BLaER1 treated with 17β-estradiol and CSF1 and Interleukin-3, amounts not matched to agents 10 nM and 100 nM (cell line): ENCODE measurements at regions not wholly inside any gene's neighbourhood (a gene's known extent, or its start where the extent isn't known, plus 50 kb on each side); places are given as distances from the start of the nearest gene placed in this dataset.

ENCODE experiments used
- H3K27ac ChIP-seq, 11 experiments: shearing (Covaris generic); formaldehyde crosslinking; 2 replicates each; pipeline ENCODE4 v1.8.1; 2022
- H3K27me3 ChIP-seq, 11 experiments: shearing (Covaris generic); formaldehyde crosslinking; 2 replicates each; pipeline ENCODE4 v1.8.1; 2022
- H3K36me3 ChIP-seq, 11 experiments: shearing (Covaris generic); formaldehyde crosslinking; 2 replicates each; pipeline ENCODE4 v1.8.1; 2022
- H3K4me1 ChIP-seq, 10 experiments: shearing (Covaris generic); formaldehyde crosslinking; 2 replicates each; pipeline ENCODE4 v1.8.1; 2022
- H3K4me2 ChIP-seq, 11 experiments: shearing (Covaris generic); formaldehyde crosslinking; 2 replicates each; pipeline ENCODE4 v1.8.1; 2022
- H3K4me3 ChIP-seq, 10 experiments: shearing (Covaris generic); formaldehyde crosslinking; 2 replicates each; pipeline ENCODE4 v1.8.1; 2022
- H3K9ac ChIP-seq, 11 experiments: shearing (Covaris generic); formaldehyde crosslinking; 2 replicates each; pipeline ENCODE4 v1.8.1; 2022
- H3K9me3 ChIP-seq, 11 experiments: shearing (Covaris generic); formaldehyde crosslinking; replicated peaks in 1 of 11; 2 replicates each; pipeline ENCODE4 v1.8.1; 2022
- H4K20me1 ChIP-seq, 11 experiments: shearing (Covaris generic); formaldehyde crosslinking; 2 replicates each; pipeline ENCODE4 v1.8.1; 2022
- Cebpa-rat ChIP-seq, 11 experiments: shearing (Covaris generic); IDR thresholded peaks; 2 replicates each; pipeline ENCODE4 v1.8.1; 2022

GRCh38 chr17:6249732-6250131 is 179.6 kb downstream of the WSCD1 start:
- Histone ChIP-seq H4K20me1 (no peaks in the 10 kb centered on the region), H3K9ac (no peak overlapping the region), H3K4me2 (no peak overlapping the region), H3K9me3 (no peaks in the 10 kb centered on the region), H3K27ac (no peak overlapping the region), H3K4me1 (no peaks in the 10 kb centered on the region), H3K36me3 (no peaks in the 10 kb centered on the region), H3K27me3 (peaks cover 0 to 10% (median 0%) of the 10 kb centered on the region in 11 experiments; a peak in 2 of 22 replicates), H3K4me3 (no peak overlapping the region)
- no peak for TF ChIP-seq Cebpa-rat (IDR thresholded peaks at IDR 0.05)

GRCh38 chr17:6248061-6248460 is 177.9 kb downstream of the WSCD1 start:
- Histone ChIP-seq H3K36me3 (no peaks in the 10 kb centered on the region), H3K4me2 (no peak overlapping the region), H4K20me1 (peaks cover 0 to 10% (median 0%) of the 10 kb centered on the region in 11 experiments; a peak in 1 of 22 replicates), H3K9ac (no peak overlapping the region), H3K4me1 (no peaks in the 10 kb centered on the region), H3K27ac (no peak overlapping the region), H3K9me3 (no peaks in the 10 kb centered on the region), H3K27me3 (peaks cover 0 to 17% (median 0%) of the 10 kb centered on the region in 11 experiments; a peak in 2 of 22 replicates), H3K4me3 (no peak overlapping the region)
- no peak for TF ChIP-seq Cebpa-rat (IDR thresholded peaks at IDR 0.05)

- Histone ChIP-seq H3K9ac (no peak overlapping the region), H3K27me3 (peaks cover 0 to 26% (median 0%) of the 10 kb centered on the region in 11 experiments; a peak in 4 of 22 replicates), H3K4me2 (no peak overlapping the region), H4K20me1 (peaks cover 0 to 18% (median 0%) of the 10 kb centered on the region in 11 experiments; a peak in 3 of 22 replicates), H3K9me3 (no peaks in the 10 kb centered on the region), H3K4me3 (no peak overlapping the region), H3K27ac (no peak overlapping the region), H3K4me1 (no peaks in the 10 kb centered on the region), H3K36me3 (no peaks in the 10 kb centered on the region)
- TF ChIP-seq Cebpa-rat (IDR thresholded peaks at IDR 0.05), result no peak
These were observed 175.4 kb downstream of the WSCD1 start for GRCh38 chr17:6245301-6246177.

GRCh38 chr17:6244796-6245195 is 174.6 kb downstream of the WSCD1 start:
- Histone ChIP-seq H3K9ac (no peak overlapping the region), H3K27ac (no peak overlapping the region), H3K36me3 (no peaks in the 10 kb centered on the region), H3K4me1 (no peaks in the 10 kb centered on the region), H4K20me1 (peaks cover 0 to 18% (median 0%) of the 10 kb centered on the region in 11 experiments; a peak in 3 of 22 replicates), H3K4me2 (no peak overlapping the region), H3K9me3 (no peaks in the 10 kb centered on the region), H3K4me3 (no peak overlapping the region), H3K27me3 (peaks cover 0 to 33% (median 0%) of the 10 kb centered on the region in 11 experiments; a peak in 4 of 22 replicates)
- no peak for TF ChIP-seq Cebpa-rat (IDR thresholded peaks at IDR 0.05)

DNA sequence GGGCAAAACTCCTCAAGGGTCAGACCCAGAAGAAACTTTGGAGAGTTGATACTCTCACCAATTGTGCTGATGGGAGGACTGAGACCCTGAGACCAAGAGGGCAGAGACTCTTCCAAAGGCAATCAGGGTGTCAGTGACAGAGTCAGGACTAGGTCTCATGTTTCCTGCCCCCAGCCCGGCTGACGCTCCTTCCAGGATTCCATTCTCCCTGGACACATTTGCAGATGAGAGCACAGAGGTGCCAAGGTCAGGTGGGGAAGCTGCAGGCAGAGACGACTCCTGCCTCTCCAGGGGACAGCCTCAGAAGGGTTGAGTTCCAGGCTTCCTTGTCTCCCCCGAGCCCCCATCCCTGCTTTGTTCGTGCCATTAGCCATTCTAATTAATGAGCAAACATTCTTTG is 174.1 kb downstream of the WSCD1 start:
- no peak overlapping the region for H3K4me2 ChIP-seq
- no peak overlapping the region for H3K9ac ChIP-seq
- TF ChIP-seq Cebpa-rat (IDR thresholded peaks at IDR 0.05), result no peak
- no peak overlapping the region for H3K27ac ChIP-seq
- H4K20me1 ChIP-seq, result peaks cover 0 to 18% (median 0%) of the 10 kb centered on the region in 11 experiments; a peak in 3 of 22 replicates
- peaks cover 0 to 36% (median 0%) of the 10 kb centered on the region in 11 experiments; a peak in 5 of 22 replicates for H3K27me3 ChIP-seq
- H3K36me3 ChIP-seq, result no peaks in the 10 kb centered on the region
- no peaks in the 10 kb centered on the region for H3K9me3 ChIP-seq
- no peaks in the 10 kb centered on the region for H3K4me1 ChIP-seq
- no peak overlapping the region for H3K4me3 ChIP-seq

DNA sequence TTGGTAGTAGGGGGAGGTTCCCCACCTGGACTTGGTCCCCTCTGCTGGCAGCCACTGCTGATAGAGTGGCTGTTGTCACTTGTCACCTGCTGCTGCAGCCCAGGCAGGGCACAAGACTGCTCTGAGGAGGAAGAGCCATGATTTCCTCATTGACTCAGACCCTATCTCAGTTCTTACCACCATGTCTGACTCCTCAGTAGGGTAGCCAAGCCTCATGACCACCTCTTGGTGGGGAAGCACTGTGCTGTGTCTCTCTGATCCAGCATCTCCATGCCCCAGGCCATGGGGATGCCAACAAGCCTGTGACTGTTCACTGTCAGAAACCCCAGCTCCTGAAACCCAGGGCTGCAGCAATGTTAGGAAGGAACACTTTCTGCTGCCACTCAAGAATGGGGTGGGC is 173.0 kb downstream of the WSCD1 start:
- TF ChIP-seq Cebpa-rat (IDR thresholded peaks at IDR 0.05), result no peak
- H3K27me3 ChIP-seq, result peaks cover 0 to 43% (median 0%) of the 10 kb centered on the region in 11 experiments; a peak in 5 of 22 replicates
- H3K36me3 ChIP-seq, result no peaks in the 10 kb centered on the region
- H3K4me1 ChIP-seq, result no peaks in the 10 kb centered on the region
- no peak overlapping the region for H3K9ac ChIP-seq
- H4K20me1 ChIP-seq, result peaks cover 0 to 18% (median 0%) of the 10 kb centered on the region in 11 experiments; a peak in 3 of 22 replicates
- no peak overlapping the region for H3K4me3 ChIP-seq
- H3K27ac ChIP-seq, result no peak overlapping the region
- H3K4me2 ChIP-seq, result no peak overlapping the region
- H3K9me3 ChIP-seq, result no peaks in the 10 kb centered on the region

DNA sequence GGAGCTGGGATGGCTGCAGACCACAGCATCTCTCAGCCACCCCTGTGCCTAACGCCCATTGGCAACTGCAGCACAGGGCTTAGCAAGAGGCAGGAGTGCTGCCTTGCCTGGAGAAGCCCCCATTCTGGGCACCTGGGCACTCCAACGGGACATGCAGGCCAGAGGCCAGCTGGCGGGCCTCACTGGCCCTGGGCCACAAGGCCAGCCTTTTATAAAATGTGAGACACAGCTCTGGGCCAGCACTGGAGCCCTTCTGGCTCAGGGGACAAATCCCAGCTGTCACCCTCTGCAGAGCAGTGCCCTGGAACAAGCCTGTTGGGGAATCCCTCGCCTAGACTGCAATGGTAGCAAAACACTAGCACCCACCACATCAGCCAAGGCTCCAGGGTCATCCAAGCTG is 171.8 kb downstream of the WSCD1 start:
- no peaks in the 10 kb centered on the region for H3K4me1 ChIP-seq
- no peak overlapping the region for H3K4me2 ChIP-seq
- no peaks in the 10 kb centered on the region for H3K36me3 ChIP-seq
- H3K9ac ChIP-seq, result no peak overlapping the region
- peaks cover 0 to 46% (median 0%) of the 10 kb centered on the region in 11 experiments; a peak in 5 of 22 replicates for H3K27me3 ChIP-seq
- no peak for TF ChIP-seq Cebpa-rat (IDR thresholded peaks at IDR 0.05)
- H3K27ac ChIP-seq, result no peak overlapping the region
- H3K4me3 ChIP-seq, result no peak overlapping the region
- peaks cover 0 to 18% (median 0%) of the 10 kb centered on the region in 11 experiments; a peak in 3 of 22 replicates for H4K20me1 ChIP-seq
- no peaks in the 10 kb centered on the region for H3K9me3 ChIP-seq

- H3K4me1 ChIP-seq, result no peaks in the 10 kb centered on the region
- H3K4me2 ChIP-seq, result no peak overlapping the region
- H4K20me1 ChIP-seq, result peaks cover 0 to 18% (median 0%) of the 10 kb centered on the region in 11 experiments; a peak in 3 of 22 replicates
- H3K4me3 ChIP-seq, result no peak overlapping the region
- H3K9ac ChIP-seq, result no peak overlapping the region
- H3K9me3 ChIP-seq, result no peaks in the 10 kb centered on the region
- no peak for TF ChIP-seq Cebpa-rat (IDR thresholded peaks at IDR 0.05)
- H3K36me3 ChIP-seq, result no peaks in the 10 kb centered on the region
- H3K27ac ChIP-seq, result no peak overlapping the region
- H3K27me3 ChIP-seq, result peaks cover 0 to 46% (median 0%) of the 10 kb centered on the region in 11 experiments; a peak in 5 of 22 replicates
These were observed 171.2 kb downstream of the WSCD1 start for GRCh38 chr17:6241381-6241780.

DNA sequence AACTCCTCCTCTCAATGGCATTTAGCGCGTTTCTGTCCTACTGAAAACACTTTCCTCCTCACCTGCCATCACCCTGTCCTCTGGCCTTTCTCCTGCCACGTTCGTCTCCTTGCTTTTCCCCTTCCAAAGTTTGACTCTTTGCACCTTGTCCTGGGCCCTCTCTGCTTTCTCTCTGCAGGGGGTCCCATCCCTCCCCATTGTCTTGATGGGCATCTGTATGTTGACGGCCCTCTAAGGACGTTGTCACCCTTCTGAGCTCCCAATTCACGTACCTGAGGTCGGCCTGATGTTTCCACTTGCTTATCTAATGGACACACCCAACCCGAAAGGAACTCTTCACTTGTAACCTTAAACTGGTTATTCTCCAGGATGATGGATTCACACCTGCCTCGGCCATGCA is 170.4 kb downstream of the WSCD1 start:
- no peaks in the 10 kb centered on the region for H3K4me1 ChIP-seq
- H3K9ac ChIP-seq, result no peak overlapping the region
- peaks cover 0 to 44% (median 0%) of the 10 kb centered on the region in 11 experiments; a peak in 5 of 22 replicates for H3K27me3 ChIP-seq
- H3K27ac ChIP-seq, result no peak overlapping the region
- H3K36me3 ChIP-seq, result no peaks in the 10 kb centered on the region
- H3K4me3 ChIP-seq, result no peak overlapping the region
- H3K9me3 ChIP-seq, result no peaks in the 10 kb centered on the region
- no peak overlapping the region for H3K4me2 ChIP-seq
- H4K20me1 ChIP-seq, result peaks cover 0 to 18% (median 0%) of the 10 kb centered on the region in 11 experiments; a peak in 3 of 22 replicates
- TF ChIP-seq Cebpa-rat (IDR thresholded peaks at IDR 0.05), result no peak
